Peyer's patch (tissue), 4 donors: ENCODE measurements at regions not wholly inside any gene's neighbourhood (a gene's known extent, or its start where the extent isn't known, plus 50 kb on each side); places are given as distances from the start of the nearest gene placed in this dataset.

Experiments used
- DNase-seq, 3 donors: peaks; one replicate each; pipeline ENCODE4 v3.0.0-alpha.2; 2017 to 2019
- H3K27ac ChIP-seq, 4 donors: fragments of 200-600 bp; sonication (generic); one replicate each; pipeline ENCODE4 v1.5.1; 2016 to 2019
- H3K27me3 ChIP-seq, 2 donors: fragments of 200-600 bp; sonication (generic); one replicate each; pipeline ENCODE4 v1.5.1; 2019
- H3K36me3 ChIP-seq, 3 donors: fragments of 200-600 bp; sonication (generic); one replicate each; pipeline ENCODE4 v1.5.1; 2016 to 2019
- H3K4me1 ChIP-seq, 4 donors: fragments of 200-600 bp; sonication (generic); one replicate each; pipeline ENCODE4 v1.5.1; 2016 to 2019
- H3K4me3 ChIP-seq, 4 donors: fragments of 200-600 bp; sonication (generic); 1 replicate in 3 of 4; 2 replicates in 1 of 4; pipeline ENCODE4 v1.5.1; 2016 to 2019; ENCODE audit warnings: mild to moderate bottlenecking in 1 of 4
- H3K9me3 ChIP-seq, 4 donors: fragments of 200-600 bp; sonication (generic); one replicate each; pipeline ENCODE4 v1.5.1; 2016 to 2019; ENCODE audit warnings: mild to moderate bottlenecking in 1 of 4
- POLR2A ChIP-seq, 2 donors: fragments of 450-650 bp; IDR thresholded peaks; one replicate each; pipeline ENCODE4 v1.5.1; 2017; ENCODE audit warnings: antibody characterized with exemption in 2 of 2, mild to moderate bottlenecking in 2 of 2, moderate library complexity in 2 of 2
- TF ChIP-seq, protein P1 (sequence below), 6 experiments: fragments of 450-650 bp in 4 of 6; fragments of 200-600 bp in 2 of 6; sonication (generic) in 1 of 6; IDR thresholded peaks; one replicate each; pipeline ENCODE4 v1.5.1; 2017 to 2019; ENCODE audit warnings: antibody characterized with exemption in 6 of 6, mild to moderate bottlenecking in 3 of 6, moderate library complexity in 1 of 6

DNA sequence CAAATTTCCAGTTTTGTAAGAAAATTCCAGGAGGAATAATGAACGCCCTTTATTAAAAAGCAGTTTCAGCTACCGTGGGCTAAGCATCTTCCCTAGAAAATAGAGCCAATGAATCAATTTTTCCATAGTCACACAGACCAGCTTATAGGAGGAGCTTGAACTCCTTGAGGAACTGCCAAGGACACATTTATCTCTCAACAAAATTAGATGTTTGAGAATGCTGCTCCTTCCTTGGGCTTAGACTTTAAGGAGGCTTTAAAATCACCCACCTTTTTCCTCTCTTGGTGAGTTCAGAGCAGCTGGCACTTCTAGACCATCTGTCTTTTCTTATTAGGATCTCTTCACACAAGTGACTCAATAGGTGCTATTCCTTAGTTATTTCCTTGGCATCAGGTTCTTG lies 588.0 kb downstream of the SQOR start:
- Histone ChIP-seq H3K27ac (no peak overlapping the region), H3K4me1 (no peaks in the 10 kb centered on the region), H3K4me3 (no peak overlapping the region), H3K9me3 (no peaks in the 10 kb centered on the region), H3K36me3 (no peaks in the 10 kb centered on the region), H3K27me3 (no peaks in the 10 kb centered on the region)
- no peak for TF ChIP-seq POLR2A (IDR thresholded peaks at IDR 0.05)
- TF ChIP-seq, protein P1, sequence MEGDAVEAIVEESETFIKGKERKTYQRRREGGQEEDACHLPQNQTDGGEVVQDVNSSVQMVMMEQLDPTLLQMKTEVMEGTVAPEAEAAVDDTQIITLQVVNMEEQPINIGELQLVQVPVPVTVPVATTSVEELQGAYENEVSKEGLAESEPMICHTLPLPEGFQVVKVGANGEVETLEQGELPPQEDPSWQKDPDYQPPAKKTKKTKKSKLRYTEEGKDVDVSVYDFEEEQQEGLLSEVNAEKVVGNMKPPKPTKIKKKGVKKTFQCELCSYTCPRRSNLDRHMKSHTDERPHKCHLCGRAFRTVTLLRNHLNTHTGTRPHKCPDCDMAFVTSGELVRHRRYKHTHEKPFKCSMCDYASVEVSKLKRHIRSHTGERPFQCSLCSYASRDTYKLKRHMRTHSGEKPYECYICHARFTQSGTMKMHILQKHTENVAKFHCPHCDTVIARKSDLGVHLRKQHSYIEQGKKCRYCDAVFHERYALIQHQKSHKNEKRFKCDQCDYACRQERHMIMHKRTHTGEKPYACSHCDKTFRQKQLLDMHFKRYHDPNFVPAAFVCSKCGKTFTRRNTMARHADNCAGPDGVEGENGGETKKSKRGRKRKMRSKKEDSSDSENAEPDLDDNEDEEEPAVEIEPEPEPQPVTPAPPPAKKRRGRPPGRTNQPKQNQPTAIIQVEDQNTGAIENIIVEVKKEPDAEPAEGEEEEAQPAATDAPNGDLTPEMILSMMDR (IDR thresholded peaks at IDR 0.05), result no peak
- DNase-seq, result no peak

GRCh38 chr15:46229263-46229662 lies 594.4 kb downstream of the SQOR start:
- DNase-seq, result no peak
- H3K4me3 ChIP-seq, result no peak overlapping the region
- TF ChIP-seq POLR2A (IDR thresholded peaks at IDR 0.05), result no peak
- TF ChIP-seq, protein P1 (IDR thresholded peaks at IDR 0.05), result no peak
- H3K27ac ChIP-seq, result no peak overlapping the region
- H3K9me3 ChIP-seq, result no peaks in the 10 kb centered on the region
- no peaks in the 10 kb centered on the region for H3K4me1 ChIP-seq
- no peaks in the 10 kb centered on the region for H3K36me3 ChIP-seq
- no peaks in the 10 kb centered on the region for H3K27me3 ChIP-seq

DNA sequence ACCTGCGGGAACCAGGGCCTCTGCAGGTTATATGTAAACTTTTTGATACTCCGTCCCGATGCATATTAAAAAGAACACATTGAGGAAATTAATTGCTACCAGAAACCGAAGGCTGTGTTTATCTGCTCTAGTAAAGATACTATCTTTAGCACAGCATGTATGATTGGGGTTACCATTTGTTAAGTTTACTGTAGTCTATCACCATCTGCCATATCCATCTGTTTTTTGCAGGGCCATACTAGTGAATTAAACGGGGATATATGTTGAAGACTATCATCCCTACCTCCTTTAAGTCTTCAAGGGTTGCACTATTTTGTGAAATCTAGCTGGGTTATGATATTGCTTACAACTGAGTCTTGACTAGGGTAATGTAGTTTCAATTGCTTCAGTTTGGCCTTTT lies 597.0 kb downstream of the SQOR start:
- H3K4me3 ChIP-seq, result no peak overlapping the region
- H3K9me3 ChIP-seq, result no peaks in the 10 kb centered on the region

DNA sequence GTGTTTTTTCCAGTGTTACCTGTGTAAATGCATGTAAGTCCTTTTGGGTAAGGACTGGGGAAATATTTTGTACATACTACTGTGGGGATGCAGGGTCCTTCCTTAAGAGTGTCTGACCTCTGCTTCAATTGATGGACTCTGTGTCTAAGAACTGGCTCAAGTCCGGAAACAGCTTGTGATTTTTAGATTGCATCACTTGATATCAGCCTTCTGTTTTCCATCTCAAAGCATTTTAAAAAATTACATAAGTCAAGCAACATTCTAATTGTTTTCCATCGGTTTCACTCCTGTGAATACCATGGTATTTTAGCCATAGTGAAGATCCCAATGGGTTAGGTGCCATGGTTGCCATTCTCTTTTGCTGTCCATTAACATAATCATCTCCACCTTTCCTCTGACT lies 597.6 kb downstream of the SQOR start:
- Histone ChIP-seq H3K9me3 (no peaks in the 10 kb centered on the region), H3K27me3 (no peaks in the 10 kb centered on the region), H3K4me3 (no peak overlapping the region), H3K36me3 (no peaks in the 10 kb centered on the region), H3K4me1 (no peaks in the 10 kb centered on the region), H3K27ac (no peak overlapping the region)
- TF ChIP-seq, protein P1 (IDR thresholded peaks at IDR 0.05), result no peak
- no peak for TF ChIP-seq POLR2A (IDR thresholded peaks at IDR 0.05)
- DNase-seq, result no peak

More for the DNA sequence above, 597.0 kb downstream of the SQOR start:
- H3K27ac ChIP-seq, result no peak overlapping the region
- no peak for DNase-seq
- no peaks in the 10 kb centered on the region for H3K36me3 ChIP-seq
- no peaks in the 10 kb centered on the region for H3K27me3 ChIP-seq
- TF ChIP-seq, protein P1 (IDR thresholded peaks at IDR 0.05), result no peak
- no peak for TF ChIP-seq POLR2A (IDR thresholded peaks at IDR 0.05)
- no peaks in the 10 kb centered on the region for H3K4me1 ChIP-seq

- Histone ChIP-seq H3K4me3 (no peak overlapping the region), H3K9me3 (no peaks in the 10 kb centered on the region), H3K4me1 (no peaks in the 10 kb centered on the region), H3K27ac (no peak overlapping the region), H3K27me3 (no peaks in the 10 kb centered on the region), H3K36me3 (no peaks in the 10 kb centered on the region)
- TF ChIP-seq, protein P1 (IDR thresholded peaks at IDR 0.05), result no peak
- TF ChIP-seq POLR2A (IDR thresholded peaks at IDR 0.05), result no peak
- no peak for DNase-seq
Measured at GRCh38 chr15:46242935-46243334, 608.1 kb downstream of the SQOR start.

GRCh38 chr15:46251903-46252302 lies 617.1 kb downstream of the SQOR start:
- Histone ChIP-seq H3K36me3 (no peaks in the 10 kb centered on the region), H3K4me3 (no peak overlapping the region), H3K9me3 (no peaks in the 10 kb centered on the region), H3K4me1 (no peaks in the 10 kb centered on the region), H3K27me3 (no peaks in the 10 kb centered on the region), H3K27ac (no peak overlapping the region)
- TF ChIP-seq, protein P1 (IDR thresholded peaks at IDR 0.05), result no peak
- TF ChIP-seq POLR2A (IDR thresholded peaks at IDR 0.05), result no peak
- no peak for DNase-seq
